IPS-NIHi11 (cell line): ENCODE measurements at regions not wholly inside any gene's neighbourhood (a gene's known extent, or its start where the extent isn't known, plus 50 kb on each side); places are given as distances from the start of the nearest gene placed in this dataset.

ENCODE experiments used
- DNase-seq: peaks from one replicate; pipeline ENCODE4 v3.0.0; 2012; ENCODE audit warnings: mixed read lengths, low spot score

DNA sequence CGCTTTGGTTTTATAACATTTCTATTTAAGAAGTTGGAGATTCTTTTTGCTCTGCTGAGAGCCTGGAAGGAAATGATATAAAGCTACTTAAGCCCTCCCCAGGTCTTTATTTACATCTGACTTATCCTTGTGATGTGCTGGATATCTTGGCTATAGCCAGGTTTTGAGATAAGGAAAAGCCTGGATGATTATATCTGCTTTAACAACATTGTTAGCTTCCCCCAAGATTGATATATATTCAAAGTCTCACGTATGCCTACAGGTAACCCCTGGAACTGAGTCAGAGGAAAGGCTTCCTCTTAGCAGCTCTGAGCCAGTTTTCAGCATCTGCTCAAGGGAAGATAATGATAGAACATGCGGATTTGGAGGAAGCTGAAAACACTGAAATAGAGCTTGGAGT lies 61.5 kb upstream of the CRBN start:
- DNase-seq, result no peak

DNA sequence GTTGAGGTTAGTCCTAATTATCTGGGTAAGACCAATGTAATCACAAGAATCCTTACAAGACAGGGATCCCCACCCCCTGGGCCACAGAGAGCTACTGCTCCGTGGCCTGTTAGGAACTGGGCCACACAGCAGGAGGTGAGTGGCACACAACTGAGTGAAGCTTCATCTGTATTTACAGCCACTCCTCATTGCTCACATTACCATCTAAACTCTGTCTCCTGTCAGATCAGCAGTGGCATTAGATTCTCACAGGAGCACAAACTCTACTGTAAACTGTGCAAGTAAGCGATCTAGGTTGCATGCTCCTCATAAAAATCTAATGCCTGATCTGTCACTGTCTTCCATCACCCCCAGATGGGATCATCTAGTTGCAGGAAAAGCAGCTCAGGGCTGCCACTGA lies 58.5 kb upstream of the CRBN start:
- no peak for DNase-seq

GRCh38 chr3:3232251-3232650 lies 52.8 kb upstream of the CRBN start:
- DNase-seq, result no peak
